A549 (cell line): ENCODE measurements at regions not wholly inside any gene's neighbourhood (a gene's known extent, or its start where the extent isn't known, plus 50 kb on each side); places are given as distances from the start of the nearest gene placed in this dataset.

Source experiments
- MAZ ChIP-seq: fragments of 150-350 bp; IDR thresholded peaks from 2 replicates; pipeline ENCODE4 v1.6.1; 2014; ENCODE audit warnings: antibody characterized with exemption, low read depth, low read length, borderline replicate concordance
- POLR2AphosphoS2 ChIP-seq: conservative IDR thresholded peaks from 2 replicates; pipeline ENCODE4 v1.6.1; 2012; ENCODE audit warnings: low read length, improper control_type of control experiment, inconsistent platforms
- RCOR1 ChIP-seq: fragments of 150-350 bp; IDR thresholded peaks from 2 replicates; pipeline ENCODE4 v1.6.1; 2014; ENCODE audit warnings: antibody characterized with exemption, low read length, low read depth
- SMC3 ChIP-seq: fragments of >200 bp; sonication (Bioruptor Twin); formaldehyde crosslinking; IDR thresholded peaks from 3 replicates; pipeline ENCODE4 v1.6.1; 2018; ENCODE audit warnings: inconsistent platforms
- TF ChIP-seq, protein P1 (sequence below): fragments of >200 bp; sonication (Bioruptor Twin); formaldehyde crosslinking; IDR thresholded peaks from 3 replicates; pipeline ENCODE4 v1.5.1; 2016

DNA sequence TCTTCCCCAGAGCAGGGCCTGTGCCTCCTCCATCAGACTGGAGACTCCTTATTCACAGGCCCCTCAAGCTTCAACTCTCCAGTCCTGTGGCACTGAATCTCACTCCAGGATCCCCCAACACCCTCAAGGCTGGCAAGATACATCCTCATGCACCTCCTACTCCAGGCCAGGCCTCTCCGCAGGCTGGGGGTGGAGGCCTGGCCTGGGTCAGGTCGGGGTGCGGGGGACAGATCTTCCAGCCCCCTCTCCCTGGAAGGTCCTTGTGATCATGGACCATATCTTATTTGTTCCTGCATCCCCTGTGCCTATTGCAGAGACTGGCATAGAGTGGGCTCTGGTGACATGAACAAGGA lies 147.3 kb downstream of the SMAD6 start:
- TF ChIP-seq POLR2AphosphoS2 (no peak), SMC3 (no peak), MAZ (no peak), RCOR1 (no peak)
- TF ChIP-seq, protein P1, sequence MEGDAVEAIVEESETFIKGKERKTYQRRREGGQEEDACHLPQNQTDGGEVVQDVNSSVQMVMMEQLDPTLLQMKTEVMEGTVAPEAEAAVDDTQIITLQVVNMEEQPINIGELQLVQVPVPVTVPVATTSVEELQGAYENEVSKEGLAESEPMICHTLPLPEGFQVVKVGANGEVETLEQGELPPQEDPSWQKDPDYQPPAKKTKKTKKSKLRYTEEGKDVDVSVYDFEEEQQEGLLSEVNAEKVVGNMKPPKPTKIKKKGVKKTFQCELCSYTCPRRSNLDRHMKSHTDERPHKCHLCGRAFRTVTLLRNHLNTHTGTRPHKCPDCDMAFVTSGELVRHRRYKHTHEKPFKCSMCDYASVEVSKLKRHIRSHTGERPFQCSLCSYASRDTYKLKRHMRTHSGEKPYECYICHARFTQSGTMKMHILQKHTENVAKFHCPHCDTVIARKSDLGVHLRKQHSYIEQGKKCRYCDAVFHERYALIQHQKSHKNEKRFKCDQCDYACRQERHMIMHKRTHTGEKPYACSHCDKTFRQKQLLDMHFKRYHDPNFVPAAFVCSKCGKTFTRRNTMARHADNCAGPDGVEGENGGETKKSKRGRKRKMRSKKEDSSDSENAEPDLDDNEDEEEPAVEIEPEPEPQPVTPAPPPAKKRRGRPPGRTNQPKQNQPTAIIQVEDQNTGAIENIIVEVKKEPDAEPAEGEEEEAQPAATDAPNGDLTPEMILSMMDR, result no peak
